H1 (cell line): ENCODE measurements at regions not wholly inside any gene's neighbourhood (a gene's known extent, or its start where the extent isn't known, plus 50 kb on each side); places are given as distances from the start of the nearest gene placed in this dataset.

Source experiments
- BCL11A ChIP-seq, 2 experiments: IDR thresholded peaks; one replicate each; pipeline ENCODE4 v1.6.1; 2011; ENCODE audit warnings: low read depth in 2 of 2, low read length in 2 of 2, mild to moderate bottlenecking in 2 of 2
- CHD2 ChIP-seq: IDR thresholded peaks from 2 replicates; pipeline ENCODE4 v1.6.1; 2012; ENCODE audit warnings: low read length, improper control_type of control experiment
- RXRA ChIP-seq: IDR thresholded peaks from 2 replicates; pipeline ENCODE4 v1.6.1; 2011; ENCODE audit warnings: low read depth, mild to moderate bottlenecking, low read length, moderate library complexity; ENCODE audit not compliant: insufficient read depth
- SAP30 ChIP-seq: fragments of 300-600 bp; sonication (generic); IDR thresholded peaks from 2 replicates; pipeline ENCODE4 v1.7.1; 2012; ENCODE audit warnings: low read length, moderate library complexity, mild to moderate bottlenecking, inconsistent platforms; ENCODE audit not compliant: insufficient read depth, insufficient replicate concordance
- SP1 ChIP-seq: IDR thresholded peaks from 2 replicates; pipeline ENCODE4 v1.6.1; 2011; ENCODE audit warnings: low read depth, low read length

DNA sequence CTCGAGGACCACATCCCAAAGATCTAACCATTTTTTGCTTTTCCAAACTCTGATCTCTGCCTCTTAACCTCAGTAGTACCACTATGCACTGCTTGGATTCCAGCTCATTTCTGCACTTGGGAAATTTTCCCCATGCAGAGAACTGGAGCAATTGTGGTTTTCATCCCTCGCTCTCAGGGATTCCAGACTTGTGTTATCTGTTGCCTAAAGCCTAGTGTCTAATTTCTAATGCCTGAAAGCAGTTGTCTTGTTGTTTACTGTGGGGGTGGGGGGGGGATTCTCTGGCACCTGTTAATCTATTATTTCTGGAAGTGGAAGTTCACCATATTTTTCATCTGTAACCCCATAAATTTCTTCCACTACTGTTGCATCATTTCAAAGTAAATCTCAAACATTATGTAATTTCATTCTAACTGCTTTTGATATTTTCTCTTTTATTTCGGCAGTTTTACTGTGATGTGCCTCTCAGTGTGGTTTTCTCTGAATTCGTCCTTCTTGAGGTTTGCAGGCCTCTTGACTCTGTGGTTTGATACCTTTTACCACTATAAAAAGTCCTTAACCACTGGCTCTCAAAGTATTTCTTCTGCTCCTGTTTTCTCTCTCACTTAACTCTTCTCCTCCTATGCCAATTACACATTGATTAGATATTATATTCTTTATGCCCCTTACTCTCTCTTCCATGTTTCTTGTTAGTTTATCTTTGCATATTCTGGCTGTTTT, 205.6 kb upstream of the EOLA2 start (continued):
- TF ChIP-seq CHD2 (no peak), RXRA (no peak), BCL11A (IDR thresholded peaks at IDR 0.05; ENCODE audit: low read depth in 2 of 2, low read length in 2 of 2) (no peak), SAP30 (no peak), SP1 (no peak)
